Spleen (tissue), 7 donors: ENCODE measurements at regions not wholly inside any gene's neighbourhood (a gene's known extent, or its start where the extent isn't known, plus 50 kb on each side); places are given as distances from the start of the nearest gene placed in this dataset.

ENCODE experiments used
- CTCF ChIP-seq, 11 experiments: fragments of 200-600 bp in 7 of 11; fragments of 450-650 bp in 4 of 11; sonication (generic) in 4 of 11; IDR thresholded peaks in 8 of 11; conservative IDR thresholded peaks in 3 of 11; 1 replicate in 7 of 11; 2 replicates in 4 of 11; pipeline versions ENCODE4 v1.4.0 to v1.8.0; 2016 to 2021; ENCODE audit warnings: antibody characterized with exemption in 11 of 11, inconsistent platforms in 4 of 11, mild to moderate bottlenecking in 1 of 11
- POLR2A ChIP-seq, 3 donors: fragments of 450-650 bp; IDR thresholded peaks; one replicate each; pipeline ENCODE4 v1.5.1; 2017; ENCODE audit warnings: antibody characterized with exemption in 3 of 3, mild to moderate bottlenecking in 1 of 3
- POLR2AphosphoS5 ChIP-seq, 3 donors: sonication (generic); formaldehyde crosslinking; IDR thresholded peaks; one replicate each; pipeline ENCODE4 v1.5.1; 2017; ENCODE audit warnings: antibody characterized with exemption in 3 of 3
- donor health status: DM: no; HTN: no; CAD: no; lungs with moderate emphysema.
- donor health status: DM: no; HTN: no; CAD: no.
- donor health status: DM: no; HTN: no; CAD: no.

GRCh38 chr5:135196483-135196882 is 162.5 kb upstream of the PITX1 start:
- TF ChIP-seq CTCF (IDR thresholded peaks at IDR 0.05 in 8 of 11, conservative IDR thresholded peaks at IDR 0.05 in 3 of 11) (no peak), POLR2AphosphoS5 (IDR thresholded peaks at IDR 0.05) (no peak), POLR2A (IDR thresholded peaks at IDR 0.05) (no peak)
